GM12864 (cell line): ENCODE measurements at regions not wholly inside any gene's neighbourhood (a gene's known extent, or its start where the extent isn't known, plus 50 kb on each side); places are given as distances from the start of the nearest gene placed in this dataset.

Experiments
- DNase-seq: peaks from one replicate; pipeline ENCODE4 v3.0.0-alpha.2; 2011; ENCODE audit warnings: low read depth
- H3K4me3 ChIP-seq: 2 replicates; pipeline ENCODE4 v1.5.1; 2011; ENCODE audit warnings: mild to moderate bottlenecking, low read depth, low read length, control low read depth
- TF ChIP-seq, protein P1 (sequence below): IDR thresholded peaks from 2 replicates; pipeline ENCODE4 v1.5.1; 2011; ENCODE audit warnings: low read depth, mild to moderate bottlenecking, moderate library complexity, low read length, control low read depth, inconsistent platforms; ENCODE audit errors: missing control alignments

DNA sequence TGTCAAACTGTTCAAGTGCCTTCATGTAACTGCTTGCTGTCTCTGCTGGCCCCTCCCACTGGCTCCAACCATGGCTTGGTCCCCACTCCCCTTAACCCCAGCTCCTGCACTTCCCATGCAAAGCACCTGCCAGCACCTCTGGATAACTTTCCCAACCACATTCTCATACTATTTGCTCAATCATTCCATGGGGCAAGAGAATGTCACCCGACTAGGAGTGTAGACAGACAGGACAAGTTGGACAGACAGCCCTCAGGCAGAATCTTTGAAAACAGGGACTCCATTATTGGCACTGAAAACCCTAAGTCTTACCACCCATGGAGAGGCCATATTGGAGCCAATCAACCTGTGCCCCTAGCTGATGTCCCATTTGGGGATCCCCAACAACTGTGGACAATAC, 246.5 kb downstream of the RPLP1 start:
- TF ChIP-seq, protein P1, sequence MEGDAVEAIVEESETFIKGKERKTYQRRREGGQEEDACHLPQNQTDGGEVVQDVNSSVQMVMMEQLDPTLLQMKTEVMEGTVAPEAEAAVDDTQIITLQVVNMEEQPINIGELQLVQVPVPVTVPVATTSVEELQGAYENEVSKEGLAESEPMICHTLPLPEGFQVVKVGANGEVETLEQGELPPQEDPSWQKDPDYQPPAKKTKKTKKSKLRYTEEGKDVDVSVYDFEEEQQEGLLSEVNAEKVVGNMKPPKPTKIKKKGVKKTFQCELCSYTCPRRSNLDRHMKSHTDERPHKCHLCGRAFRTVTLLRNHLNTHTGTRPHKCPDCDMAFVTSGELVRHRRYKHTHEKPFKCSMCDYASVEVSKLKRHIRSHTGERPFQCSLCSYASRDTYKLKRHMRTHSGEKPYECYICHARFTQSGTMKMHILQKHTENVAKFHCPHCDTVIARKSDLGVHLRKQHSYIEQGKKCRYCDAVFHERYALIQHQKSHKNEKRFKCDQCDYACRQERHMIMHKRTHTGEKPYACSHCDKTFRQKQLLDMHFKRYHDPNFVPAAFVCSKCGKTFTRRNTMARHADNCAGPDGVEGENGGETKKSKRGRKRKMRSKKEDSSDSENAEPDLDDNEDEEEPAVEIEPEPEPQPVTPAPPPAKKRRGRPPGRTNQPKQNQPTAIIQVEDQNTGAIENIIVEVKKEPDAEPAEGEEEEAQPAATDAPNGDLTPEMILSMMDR = no peak
- no peak overlapping the region for H3K4me3 ChIP-seq
- DNase-seq = no peak

DNA sequence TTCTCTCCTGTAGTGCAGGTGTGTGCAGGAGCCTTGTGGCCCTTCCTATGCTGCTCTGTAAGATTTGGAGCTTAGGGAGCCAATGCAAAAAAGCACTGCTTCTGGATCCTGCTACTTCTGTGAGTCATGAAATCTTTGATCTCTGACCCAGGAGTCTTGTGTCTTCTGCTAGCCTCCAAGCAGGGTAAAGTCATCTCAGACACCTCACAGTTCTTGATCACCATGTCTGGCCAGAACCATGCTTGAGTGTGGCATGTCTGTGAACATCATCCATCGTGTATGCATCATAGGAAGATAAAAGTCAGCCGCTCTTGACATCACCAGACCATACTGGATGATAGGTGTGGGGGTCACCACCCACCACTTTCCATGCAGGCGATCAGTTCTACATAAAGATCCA, 247.8 kb downstream of the RPLP1 start:
- TF ChIP-seq, protein P1 = no peak
- DNase-seq = no peak
- H3K4me3 ChIP-seq = no peak overlapping the region

DNA sequence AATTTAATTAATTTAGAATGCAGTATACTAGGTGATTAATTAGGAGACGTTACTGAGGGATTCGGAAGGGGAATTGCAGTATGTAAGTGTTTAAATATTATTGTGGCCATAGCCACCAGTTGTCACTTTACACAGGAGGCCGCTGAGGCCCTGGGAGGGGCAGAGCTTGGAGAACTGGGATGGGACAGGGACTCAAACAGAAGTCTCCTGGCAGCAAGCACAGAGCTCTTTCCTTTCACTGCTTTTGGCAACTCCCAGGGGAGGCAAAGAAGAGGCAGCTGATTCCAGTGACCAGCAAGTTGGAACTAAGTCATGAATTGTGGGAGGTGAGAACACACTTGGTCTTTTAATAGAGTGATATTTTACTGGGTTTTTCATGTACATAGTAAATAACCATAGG, 248.6 kb downstream of the RPLP1 start:
- H3K4me3 ChIP-seq = no peak overlapping the region
- TF ChIP-seq, protein P1 = no peak
- DNase-seq = no peak

DNA sequence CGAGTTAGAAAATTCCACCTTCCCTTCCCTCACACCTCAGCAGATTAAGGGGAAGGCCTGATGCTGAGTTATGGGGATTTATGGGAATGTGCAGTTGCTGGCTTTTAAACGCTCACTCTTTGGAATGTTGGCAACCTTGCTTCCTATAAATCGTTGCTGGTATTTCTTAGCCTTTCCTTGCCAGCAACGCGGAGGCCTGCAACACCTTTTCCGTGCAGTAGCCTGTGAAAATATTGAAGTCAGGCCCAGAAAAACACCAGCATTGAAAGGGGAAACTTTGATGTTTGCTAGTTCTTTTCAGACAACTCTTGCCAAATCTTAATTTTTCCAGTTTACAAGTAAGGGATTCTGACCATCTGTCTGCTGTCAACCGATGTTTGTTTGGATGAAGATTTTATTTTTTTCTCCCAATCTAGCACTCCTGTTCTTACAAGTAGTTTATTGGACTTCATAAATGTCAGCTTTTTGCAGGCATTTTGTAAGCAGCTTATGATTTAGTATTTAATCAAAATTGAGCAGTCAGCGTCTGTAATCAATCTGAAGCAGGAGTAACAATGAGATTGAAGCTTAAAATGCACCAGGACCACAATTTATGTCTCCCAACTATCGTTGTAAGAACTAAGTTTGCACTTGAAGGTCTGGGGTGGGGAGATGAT, 251.0 kb downstream of the RPLP1 start:
- no peak for DNase-seq
- no peak overlapping the region for H3K4me3 ChIP-seq
- TF ChIP-seq, protein P1 = no peak

DNA sequence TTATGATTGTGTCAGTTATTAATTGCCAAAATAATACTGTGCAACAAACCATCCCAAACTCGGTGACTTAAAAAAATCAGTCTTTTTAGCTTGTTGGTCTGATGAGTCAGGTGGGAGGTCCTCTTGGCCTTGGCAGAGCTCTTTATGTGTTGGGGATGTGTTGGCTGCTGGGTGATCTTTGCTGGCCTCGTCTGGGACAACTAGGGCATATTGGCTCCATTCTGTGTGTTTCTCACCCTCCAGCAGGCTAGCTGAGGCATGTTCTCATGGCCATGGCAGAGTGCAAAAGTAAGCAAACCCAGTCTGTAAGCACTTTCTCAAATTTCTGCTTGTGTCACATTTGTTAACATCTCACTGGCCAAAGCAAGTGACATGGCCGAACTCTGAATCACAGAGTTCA, 251.6 kb downstream of the RPLP1 start:
- H3K4me3 ChIP-seq = no peak overlapping the region
- no peak for DNase-seq
- TF ChIP-seq, protein P1 = no peak

DNA sequence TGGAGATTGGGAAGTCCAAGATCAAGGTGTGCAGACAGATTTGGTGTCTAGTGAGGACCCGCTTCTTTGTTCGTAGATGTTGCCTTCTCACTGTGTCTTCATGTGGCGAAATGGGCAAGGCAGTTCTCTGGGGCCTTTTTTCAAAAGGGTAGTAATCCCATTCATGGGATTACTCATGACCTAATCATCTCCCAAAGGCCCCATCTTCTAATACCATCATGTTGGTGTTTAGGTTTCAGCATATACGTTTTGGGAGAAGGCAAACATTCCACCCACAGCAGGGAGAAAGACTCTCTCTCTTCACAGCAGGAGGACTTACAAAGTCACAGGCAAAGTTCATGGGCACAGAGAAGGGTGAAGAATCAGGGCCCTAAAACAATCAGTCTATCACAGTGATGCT, 252.1 kb downstream of the RPLP1 start:
- TF ChIP-seq, protein P1 = no peak
- no peak for DNase-seq

More for the DNA sequence above, 252.1 kb downstream of the RPLP1 start:
- no peak overlapping the region for H3K4me3 ChIP-seq
